ENCODE measurements at regions not wholly inside any gene's neighbourhood (a gene's known extent, or its start where the extent isn't known, plus 50 kb on each side); places are given as distances from the start of the nearest gene placed in this dataset.
A peak's percentile ranks its signal among the peaks of the same experiment; 100 is the strongest.

DNA sequence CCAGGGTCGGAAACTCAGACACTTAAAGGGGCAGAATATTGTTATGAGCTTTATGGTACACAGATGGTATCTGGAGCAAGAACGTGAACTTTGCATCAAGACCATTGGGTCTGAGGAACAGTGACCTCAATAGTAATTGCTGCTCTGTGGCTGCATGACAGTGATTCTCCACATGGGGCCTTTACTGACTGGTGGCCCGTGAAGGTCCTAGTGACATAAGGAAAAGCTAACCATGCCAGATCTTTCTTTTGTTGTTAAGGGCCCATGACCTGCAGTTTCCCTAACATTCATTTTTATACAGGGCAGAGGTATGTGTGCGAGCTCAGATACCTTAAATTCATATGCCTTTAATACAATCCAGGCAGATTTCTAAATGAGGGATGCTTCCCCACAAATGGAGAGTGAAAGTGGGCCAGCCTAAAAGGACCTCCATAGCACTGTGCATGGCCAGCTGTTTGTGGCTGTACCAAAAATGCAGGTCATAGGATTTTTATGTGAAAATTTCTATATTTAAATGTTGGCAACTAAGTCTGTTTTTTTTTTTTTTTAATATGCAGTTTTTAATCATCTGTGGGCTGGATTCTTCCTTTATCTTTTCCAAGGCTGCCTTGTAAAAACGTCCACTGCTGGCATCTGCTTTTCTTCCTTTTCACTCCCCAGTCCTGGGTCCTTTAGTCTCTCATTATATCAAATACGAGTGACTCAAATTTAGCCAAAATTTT lies 188.0 kb upstream of the IL12A start:
- no peak for DNase-seq

DNA sequence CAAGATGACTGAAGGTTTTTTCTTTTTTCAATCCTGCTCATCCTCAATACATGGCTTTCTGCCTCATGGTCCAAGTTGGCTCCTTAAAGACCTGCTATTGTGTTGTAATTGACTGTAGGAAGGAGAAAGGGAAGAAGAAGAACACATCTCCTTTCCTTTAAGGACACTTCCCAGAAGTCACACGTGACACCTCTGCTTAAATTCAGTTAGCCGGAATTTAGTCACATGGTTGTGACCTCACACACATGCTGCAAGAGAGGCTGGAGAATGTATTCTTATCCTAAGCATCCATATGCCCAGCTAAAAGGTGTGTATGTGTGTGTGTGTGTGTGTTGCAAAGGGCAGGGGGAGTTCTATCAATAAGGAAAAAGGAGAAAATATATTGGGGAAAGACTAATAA lies 185.8 kb upstream of the IL12A start:
- DNase-seq, result no peak

- DNase-seq, result no peak
Observed at GRCh38 chr3:159803459-159803858, 185.2 kb upstream of the IL12A start.

DNA sequence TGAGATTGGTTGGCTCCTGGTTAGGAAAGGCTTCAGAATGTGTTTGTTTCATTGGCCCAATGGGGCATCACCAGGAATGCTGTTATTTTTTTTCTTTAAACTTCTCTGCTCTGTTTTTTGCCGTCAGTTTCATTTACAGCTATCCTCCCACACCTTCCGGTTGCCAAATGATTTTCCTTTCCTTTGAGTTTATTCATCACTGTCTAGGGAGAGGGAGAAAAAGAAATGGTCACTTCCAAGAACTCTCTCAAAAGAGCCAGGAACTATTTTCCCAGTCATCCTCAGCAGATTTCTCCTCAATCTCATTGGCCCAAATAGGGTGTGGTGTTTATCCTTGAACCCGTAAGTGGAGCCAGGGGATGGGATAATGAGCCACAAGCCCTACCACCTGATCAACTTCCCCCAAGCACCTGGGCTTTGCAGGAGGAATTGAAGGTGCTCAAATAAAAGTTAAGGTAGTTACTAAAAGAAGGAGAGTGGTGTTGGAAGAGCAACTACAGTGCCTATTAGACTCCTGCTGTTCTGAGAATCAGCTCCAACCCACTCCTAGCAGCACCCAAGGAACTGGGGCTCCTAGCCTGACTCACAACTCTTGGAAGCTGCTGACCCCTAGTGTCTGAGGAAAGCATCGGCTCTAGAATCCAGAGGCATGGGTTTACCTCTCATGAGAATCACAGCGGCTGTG lies 183.8 kb upstream of the IL12A start:
- peak; percentile 81 to 84 (median 82) for DNase-seq

GRCh38 chr3:159805411-159805772 lies 183.2 kb upstream of the IL12A start:
- DNase-seq, result no peak

DNA sequence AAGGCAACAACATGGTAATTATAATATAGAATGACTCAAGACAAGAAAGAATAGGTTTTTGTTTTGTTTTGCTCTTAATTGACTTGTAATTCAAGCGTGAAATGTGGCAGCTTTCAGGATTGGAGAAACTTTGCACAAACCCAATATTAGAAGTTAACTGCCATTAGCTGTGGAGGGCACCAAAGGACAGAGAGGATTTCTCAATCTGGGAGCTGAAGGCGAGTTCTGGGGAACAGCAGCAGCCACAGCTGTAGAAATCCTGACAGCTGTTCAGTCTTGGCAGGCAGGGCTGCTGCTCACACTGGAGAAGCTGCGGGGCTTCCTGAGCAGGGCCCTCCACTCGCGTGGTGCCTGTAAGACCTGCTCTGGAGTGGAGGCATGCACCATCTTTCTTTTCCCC lies 182.2 kb upstream of the IL12A start:
- no peak for DNase-seq

GRCh38 chr3:159807137-159808040 lies 181.2 kb upstream of the IL12A start:
- no peak for DNase-seq

- no peak for DNase-seq
Observed at GRCh38 chr3:159813822-159814531, 174.7 kb upstream of the IL12A start.

GRCh38 chr3:159816512-159816911 lies 172.1 kb upstream of the IL12A start:
- DNase-seq, result no peak

- no peak for DNase-seq
Observed at GRCh38 chr3:159817126-159817525, 171.5 kb upstream of the IL12A start.

- DNase-seq, result no peak
Observed at GRCh38 chr3:159817571-159817970, 171.1 kb upstream of the IL12A start.

DNA sequence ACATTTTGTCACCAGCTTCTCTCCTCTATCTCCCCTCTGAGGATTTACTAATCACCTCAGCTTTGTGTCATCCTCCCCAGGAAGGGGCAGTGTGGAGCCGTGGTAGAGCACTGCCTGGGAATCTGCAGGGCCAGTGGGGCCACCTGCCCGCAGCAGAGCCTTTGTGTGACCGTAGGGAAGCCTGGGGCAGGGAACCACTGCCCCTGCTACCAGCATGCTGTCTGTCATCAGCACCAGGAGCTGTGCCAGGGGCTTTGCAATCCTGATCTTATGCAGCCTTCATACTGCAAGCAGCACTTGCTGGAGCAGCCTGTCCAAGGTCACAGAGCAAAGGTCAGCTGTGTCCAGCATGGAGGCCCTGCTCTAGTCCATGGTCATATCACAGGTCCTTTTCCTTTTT lies 170.2 kb upstream of the IL12A start:
- DNase-seq, result no peak

DNA sequence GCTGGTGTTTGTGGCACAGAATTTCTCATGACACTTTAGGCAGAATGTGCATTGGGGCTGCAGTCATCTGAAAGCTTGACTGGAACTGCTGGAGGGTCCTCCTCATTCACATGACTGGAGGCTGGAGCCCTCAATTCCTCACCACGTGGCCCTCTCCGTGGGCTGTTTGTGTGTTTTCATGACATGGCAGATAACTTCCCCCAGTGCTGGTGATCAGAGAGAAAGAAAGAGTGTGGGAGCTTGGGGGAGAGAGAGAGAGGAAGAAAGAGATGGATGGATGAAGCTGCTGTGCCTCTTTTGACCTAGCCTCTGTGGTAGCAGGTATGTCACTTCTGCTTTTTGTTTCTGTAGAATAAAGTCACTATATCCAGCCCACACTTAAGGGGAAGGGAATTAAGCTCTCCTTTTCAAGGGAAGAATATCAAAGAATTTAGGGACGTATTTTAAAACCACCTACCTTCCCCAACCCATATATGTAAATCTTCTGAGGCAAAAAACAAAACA lies 169.6 kb upstream of the IL12A start:
- no peak for DNase-seq

- DNase-seq, result no peak
Observed at GRCh38 chr3:159819676-159820075, 169.0 kb upstream of the IL12A start.

GRCh38 chr3:159821110-159821509 lies 167.5 kb upstream of the IL12A start:
- no peak for DNase-seq

DNA sequence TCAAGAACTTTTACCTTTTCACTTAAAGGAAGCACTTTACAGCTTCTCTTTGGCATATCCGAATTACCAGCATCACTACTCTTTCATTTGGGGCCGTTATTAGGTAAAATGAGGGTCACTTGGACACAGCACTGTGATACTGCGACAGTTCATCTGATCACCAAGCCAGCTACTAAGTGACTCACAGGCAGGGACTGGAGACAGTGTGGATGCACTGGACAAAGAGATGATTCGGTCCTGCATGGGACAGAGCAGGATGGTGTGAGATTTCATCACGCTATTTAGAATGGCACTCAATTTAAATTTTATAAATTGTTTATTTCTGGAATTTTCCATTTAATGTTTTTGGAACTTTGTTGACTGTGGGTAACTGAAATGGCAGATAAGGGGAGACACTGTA lies 166.9 kb upstream of the IL12A start:
- no peak for DNase-seq

GRCh38 chr3:159823780-159824179 lies 164.9 kb upstream of the IL12A start:
- DNase-seq, result no peak

DNA sequence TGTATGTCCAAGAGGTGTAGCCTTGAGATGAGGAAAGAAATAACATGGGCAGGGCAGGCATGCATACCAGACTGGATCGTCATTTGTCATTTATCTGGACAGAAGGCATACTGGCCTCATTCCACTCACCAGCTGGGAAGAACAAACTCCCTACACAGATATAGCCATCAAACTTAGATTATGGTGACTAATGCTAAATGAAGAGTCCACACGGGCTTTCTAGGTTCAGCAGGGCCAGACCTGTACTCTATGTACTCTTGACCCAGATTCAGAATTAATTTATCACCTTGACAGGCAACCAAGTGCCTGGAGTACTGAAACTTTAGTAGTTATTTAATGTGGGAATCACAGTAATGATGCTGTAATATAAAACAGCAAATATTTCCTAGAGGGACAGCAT lies 164.3 kb upstream of the IL12A start:
- no peak for DNase-seq

GRCh38 chr3:159825216-159825854 lies 163.3 kb upstream of the IL12A start:
- no peak for DNase-seq

DNA sequence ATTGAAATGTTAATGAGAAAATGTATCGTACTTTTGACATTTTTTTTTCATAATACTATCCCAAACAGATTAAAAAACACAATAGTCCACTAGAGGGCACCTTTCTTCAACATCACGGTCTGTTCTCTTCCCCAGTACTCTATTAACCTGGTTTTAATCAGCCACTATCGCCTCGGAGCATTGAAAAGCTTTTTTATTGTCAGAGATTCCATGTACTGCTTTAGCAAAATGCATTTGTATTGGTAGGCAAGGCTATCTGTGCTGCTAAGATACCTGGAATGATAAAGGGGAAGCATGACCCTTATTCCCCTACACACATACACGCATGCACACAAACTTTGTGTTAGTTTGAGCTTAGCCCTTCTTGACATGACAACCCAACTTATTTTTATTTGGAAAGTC lies 160.1 kb upstream of the IL12A start:
- peak; percentile 63 to 71 (median 67) for DNase-seq

- no peak for DNase-seq
Observed at GRCh38 chr3:159829056-159829455, 159.6 kb upstream of the IL12A start.

DNA sequence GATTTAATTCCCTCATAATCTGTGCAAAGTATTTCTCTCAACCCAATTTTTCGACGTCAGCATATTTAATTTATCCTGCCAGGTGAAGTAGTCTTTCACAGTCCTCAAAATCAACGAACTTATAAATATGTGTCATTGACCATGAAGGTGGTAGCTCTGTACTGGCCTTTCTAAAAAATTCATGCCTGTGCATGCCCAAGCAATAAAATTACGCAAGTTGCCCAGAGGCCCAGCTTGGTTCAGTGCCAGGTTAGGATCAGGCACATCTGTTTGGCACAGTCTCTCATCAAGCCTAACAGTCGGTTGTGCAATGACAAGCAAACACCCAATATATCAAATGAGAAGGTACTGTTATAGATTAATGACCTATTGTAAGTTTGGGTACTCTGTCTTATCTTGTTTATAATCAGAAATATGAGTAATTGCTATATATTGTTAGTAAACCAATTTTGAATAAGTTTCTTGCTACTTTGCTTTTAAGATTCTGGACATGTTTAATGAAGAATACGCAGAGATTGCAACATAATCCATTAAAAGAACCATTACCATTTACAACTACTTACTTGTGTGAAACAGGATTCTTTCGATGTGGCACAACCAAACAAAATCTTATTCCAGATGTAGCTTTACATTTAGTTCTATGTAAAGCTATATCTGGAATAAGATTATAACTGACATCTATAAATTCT lies 159.0 kb upstream of the IL12A start:
- no peak for DNase-seq

Data from suppressor macrophage treated with lipopolysaccharide for 1 hour (primary cell).